ENCODE measurements at regions not wholly inside any gene's neighbourhood (a gene's known extent, or its start where the extent isn't known, plus 50 kb on each side); places are given as distances from the start of the nearest gene placed in this dataset.

DNA sequence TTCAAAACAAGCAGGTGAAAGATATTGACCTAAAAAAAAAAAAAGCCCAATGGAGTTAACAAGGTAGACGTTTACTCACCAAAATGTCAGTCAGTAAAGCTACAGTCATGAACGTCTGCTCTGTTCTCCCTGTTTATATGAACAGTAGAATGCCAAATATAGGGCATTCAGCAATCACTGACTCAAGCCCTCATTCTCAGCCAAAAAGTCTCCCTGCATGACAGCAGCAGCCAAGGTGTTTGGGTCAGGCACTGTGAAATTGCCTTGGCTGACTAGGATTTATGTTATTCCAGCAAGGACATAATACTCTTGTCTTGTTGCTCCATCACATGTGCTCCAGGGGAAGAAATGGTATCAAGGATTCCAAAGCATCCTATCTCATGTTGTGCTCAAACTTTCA lies 194.7 kb upstream of the RSPO3 start:
- no TSS peak for BruUV-seq (replicated peaks)
- intact Hi-C loops (cut with micrococcal nuclease; ENCODE audit: unreplicated experiment), result no loop called here
- WGBS (ENCODE audit: insufficient coverage, insufficient replicate concordance, low lambda C conversion rate, missing lambda C conversion rate), result 0% methylated on average over 2 of the region's 2 CpGs

More for the DNA sequence above, 194.7 kb upstream of the RSPO3 start:
- Histone ChIP-seq H3K4me3 (no peak overlapping the region), H3K4me2 (ENCODE audit: control insufficient read depth, insufficient read depth) (no peak overlapping the region), H3K4me1 (ENCODE audit: control insufficient read depth, insufficient read depth, low read length) (no peaks in the 10 kb centered on the region), H3K9ac (ENCODE audit: control insufficient read depth, insufficient read depth, low read length) (no peak overlapping the region), H4K20me1 (ENCODE audit: control insufficient read depth, insufficient read depth) (no peaks in the 10 kb centered on the region), H3K79me2 (ENCODE audit: control insufficient read depth, insufficient read depth, low read length) (no peaks in the 10 kb centered on the region), H3K27ac (ENCODE audit: control insufficient read depth, insufficient read depth) (no peak overlapping the region), H2AFZ (ENCODE audit: control insufficient read depth, low read depth, low read length) (no peak overlapping the region), H3K27me3 (replicated peaks in 1 of 2; ENCODE audit: control insufficient read depth in 2 of 2, insufficient read depth in 2 of 2, low read length in 1 of 2) (no peaks in the 10 kb centered on the region; a peak in 1 of 4 replicates), H3K36me3 (ENCODE audit: control insufficient read depth in 2 of 2, insufficient read depth in 2 of 2, low read length in 1 of 2) (no peaks in the 10 kb centered on the region), H3K9me3 (replicated peaks; ENCODE audit: control insufficient read depth, insufficient read depth, low read length) (no peaks in the 10 kb centered on the region)
- in situ Hi-C loops (cut with MboI), result no loop called here
- DNase-seq (ENCODE audit: low read depth, low spot score) (no peak), FAIRE-seq (no peak), ATAC-seq (no peak)
- SMC1A ChIA-PET (ENCODE audit: uncharacterized antibody, unreplicated experiment), result no interaction called here
- TF ChIP-seq, protein P1, sequence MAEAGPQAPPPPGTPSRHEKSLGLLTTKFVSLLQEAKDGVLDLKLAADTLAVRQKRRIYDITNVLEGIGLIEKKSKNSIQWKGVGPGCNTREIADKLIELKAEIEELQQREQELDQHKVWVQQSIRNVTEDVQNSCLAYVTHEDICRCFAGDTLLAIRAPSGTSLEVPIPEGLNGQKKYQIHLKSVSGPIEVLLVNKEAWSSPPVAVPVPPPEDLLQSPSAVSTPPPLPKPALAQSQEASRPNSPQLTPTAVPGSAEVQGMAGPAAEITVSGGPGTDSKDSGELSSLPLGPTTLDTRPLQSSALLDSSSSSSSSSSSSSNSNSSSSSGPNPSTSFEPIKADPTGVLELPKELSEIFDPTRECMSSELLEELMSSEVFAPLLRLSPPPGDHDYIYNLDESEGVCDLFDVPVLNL (IDR thresholded peaks at IDR 0.05; ENCODE audit: low read depth, low read length), result no peak
- TF ChIP-seq SP1 (IDR thresholded peaks at IDR 0.05; ENCODE audit: low read depth, low read length) (no peak), ZNF274 (IDR thresholded peaks at IDR 0.05; ENCODE audit: insufficient read depth, insufficient read length) (no peak), YY1 (IDR thresholded peaks at IDR 0.05; ENCODE audit: low read depth, low read length) (no peak), RAD21 (IDR thresholded peaks at IDR 0.05; ENCODE audit: insufficient read depth, low read depth, low read length) (no peak), CREB1 (IDR thresholded peaks at IDR 0.05; ENCODE audit: low read depth) (no peak), IRF4 (IDR thresholded peaks at IDR 0.05; ENCODE audit: low read depth, low read length) (no peak), DPF2 (IDR thresholded peaks at IDR 0.05) (no peak), TBL1XR1 (IDR thresholded peaks at IDR 0.05; ENCODE audit: low read depth, low read length) (no peak)
- TF ChIP-seq, protein P2, sequence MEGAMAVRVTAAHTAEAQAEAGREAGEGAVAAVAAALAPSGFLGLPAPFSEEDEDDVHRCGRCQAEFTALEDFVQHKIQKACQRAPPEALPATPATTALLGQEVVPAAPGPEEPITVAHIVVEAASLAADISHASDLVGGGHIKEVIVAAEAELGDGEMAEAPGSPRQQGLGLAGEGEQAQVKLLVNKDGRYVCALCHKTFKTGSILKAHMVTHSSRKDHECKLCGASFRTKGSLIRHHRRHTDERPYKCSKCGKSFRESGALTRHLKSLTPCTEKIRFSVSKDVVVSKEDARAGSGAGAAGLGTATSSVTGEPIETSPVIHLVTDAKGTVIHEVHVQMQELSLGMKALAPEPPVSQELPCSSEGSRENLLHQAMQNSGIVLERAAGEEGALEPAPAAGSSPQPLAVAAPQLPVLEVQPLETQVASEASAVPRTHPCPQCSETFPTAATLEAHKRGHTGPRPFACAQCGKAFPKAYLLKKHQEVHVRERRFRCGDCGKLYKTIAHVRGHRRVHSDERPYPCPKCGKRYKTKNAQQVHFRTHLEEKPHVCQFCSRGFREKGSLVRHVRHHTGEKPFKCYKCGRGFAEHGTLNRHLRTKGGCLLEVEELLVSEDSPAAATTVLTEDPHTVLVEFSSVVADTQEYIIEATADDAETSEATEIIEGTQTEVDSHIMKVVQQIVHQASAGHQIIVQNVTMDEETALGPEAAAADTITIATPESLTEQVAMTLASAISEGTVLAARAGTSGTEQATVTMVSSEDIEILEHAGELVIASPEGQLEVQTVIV (IDR thresholded peaks at IDR 0.05; ENCODE audit: borderline replicate concordance, partially characterized antibody), result no peak
- TF ChIP-seq, protein P3, sequence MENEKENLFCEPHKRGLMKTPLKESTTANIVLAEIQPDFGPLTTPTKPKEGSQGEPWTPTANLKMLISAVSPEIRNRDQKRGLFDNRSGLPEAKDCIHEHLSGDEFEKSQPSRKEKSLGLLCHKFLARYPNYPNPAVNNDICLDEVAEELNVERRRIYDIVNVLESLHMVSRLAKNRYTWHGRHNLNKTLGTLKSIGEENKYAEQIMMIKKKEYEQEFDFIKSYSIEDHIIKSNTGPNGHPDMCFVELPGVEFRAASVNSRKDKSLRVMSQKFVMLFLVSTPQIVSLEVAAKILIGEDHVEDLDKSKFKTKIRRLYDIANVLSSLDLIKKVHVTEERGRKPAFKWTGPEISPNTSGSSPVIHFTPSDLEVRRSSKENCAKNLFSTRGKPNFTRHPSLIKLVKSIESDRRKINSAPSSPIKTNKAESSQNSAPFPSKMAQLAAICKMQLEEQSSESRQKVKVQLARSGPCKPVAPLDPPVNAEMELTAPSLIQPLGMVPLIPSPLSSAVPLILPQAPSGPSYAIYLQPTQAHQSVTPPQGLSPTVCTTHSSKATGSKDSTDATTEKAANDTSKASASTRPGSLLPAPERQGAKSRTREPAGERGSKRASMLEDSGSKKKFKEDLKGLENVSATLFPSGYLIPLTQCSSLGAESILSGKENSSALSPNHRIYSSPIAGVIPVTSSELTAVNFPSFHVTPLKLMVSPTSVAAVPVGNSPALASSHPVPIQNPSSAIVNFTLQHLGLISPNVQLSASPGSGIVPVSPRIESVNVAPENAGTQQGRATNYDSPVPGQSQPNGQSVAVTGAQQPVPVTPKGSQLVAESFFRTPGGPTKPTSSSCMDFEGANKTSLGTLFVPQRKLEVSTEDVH (IDR thresholded peaks at IDR 0.05; ENCODE audit: low read depth, partially characterized antibody), result no peak
- TF ChIP-seq, protein P4, sequence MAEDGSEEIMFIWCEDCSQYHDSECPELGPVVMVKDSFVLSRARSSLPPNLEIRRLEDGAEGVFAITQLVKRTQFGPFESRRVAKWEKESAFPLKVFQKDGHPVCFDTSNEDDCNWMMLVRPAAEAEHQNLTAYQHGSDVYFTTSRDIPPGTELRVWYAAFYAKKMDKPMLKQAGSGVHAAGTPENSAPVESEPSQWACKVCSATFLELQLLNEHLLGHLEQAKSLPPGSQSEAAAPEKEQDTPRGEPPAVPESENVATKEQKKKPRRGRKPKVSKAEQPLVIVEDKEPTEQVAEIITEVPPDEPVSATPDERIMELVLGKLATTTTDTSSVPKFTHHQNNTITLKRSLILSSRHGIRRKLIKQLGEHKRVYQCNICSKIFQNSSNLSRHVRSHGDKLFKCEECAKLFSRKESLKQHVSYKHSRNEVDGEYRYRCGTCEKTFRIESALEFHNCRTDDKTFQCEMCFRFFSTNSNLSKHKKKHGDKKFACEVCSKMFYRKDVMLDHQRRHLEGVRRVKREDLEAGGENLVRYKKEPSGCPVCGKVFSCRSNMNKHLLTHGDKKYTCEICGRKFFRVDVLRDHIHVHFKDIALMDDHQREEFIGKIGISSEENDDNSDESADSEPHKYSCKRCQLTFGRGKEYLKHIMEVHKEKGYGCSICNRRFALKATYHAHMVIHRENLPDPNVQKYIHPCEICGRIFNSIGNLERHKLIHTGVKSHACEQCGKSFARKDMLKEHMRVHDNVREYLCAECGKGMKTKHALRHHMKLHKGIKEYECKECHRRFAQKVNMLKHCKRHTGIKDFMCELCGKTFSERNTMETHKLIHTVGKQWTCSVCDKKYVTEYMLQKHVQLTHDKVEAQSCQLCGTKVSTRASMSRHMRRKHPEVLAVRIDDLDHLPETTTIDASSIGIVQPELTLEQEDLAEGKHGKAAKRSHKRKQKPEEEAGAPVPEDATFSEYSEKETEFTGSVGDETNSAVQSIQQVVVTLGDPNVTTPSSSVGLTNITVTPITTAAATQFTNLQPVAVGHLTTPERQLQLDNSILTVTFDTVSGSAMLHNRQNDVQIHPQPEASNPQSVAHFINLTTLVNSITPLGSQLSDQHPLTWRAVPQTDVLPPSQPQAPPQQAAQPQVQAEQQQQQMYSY (CRISPR knock-in tag; IDR thresholded peaks at IDR 0.05), result no peak
- TF ChIP-seq, protein P5, sequence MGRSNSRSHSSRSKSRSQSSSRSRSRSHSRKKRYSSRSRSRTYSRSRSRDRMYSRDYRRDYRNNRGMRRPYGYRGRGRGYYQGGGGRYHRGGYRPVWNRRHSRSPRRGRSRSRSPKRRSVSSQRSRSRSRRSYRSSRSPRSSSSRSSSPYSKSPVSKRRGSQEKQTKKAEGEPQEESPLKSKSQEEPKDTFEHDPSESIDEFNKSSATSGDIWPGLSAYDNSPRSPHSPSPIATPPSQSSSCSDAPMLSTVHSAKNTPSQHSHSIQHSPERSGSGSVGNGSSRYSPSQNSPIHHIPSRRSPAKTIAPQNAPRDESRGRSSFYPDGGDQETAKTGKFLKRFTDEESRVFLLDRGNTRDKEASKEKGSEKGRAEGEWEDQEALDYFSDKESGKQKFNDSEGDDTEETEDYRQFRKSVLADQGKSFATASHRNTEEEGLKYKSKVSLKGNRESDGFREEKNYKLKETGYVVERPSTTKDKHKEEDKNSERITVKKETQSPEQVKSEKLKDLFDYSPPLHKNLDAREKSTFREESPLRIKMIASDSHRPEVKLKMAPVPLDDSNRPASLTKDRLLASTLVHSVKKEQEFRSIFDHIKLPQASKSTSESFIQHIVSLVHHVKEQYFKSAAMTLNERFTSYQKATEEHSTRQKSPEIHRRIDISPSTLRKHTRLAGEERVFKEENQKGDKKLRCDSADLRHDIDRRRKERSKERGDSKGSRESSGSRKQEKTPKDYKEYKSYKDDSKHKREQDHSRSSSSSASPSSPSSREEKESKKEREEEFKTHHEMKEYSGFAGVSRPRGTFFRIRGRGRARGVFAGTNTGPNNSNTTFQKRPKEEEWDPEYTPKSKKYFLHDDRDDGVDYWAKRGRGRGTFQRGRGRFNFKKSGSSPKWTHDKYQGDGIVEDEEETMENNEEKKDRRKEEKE (IDR thresholded peaks at IDR 0.05), result no peak
- RAD21 ChIA-PET (ENCODE audit: unreplicated experiment), result no interaction called here
- POLR2A ChIA-PET, result no interaction called here
- CTCF ChIA-PET, result no interaction called here

Measured in GM12878 (cell line).